ENCODE measurements at regions not wholly inside any gene's neighbourhood (a gene's known extent, or its start where the extent isn't known, plus 50 kb on each side); places are given as distances from the start of the nearest gene placed in this dataset.

- no peak for DNase-seq (ENCODE audit: low spot score)
Observed at GRCh38 chr5:143870362-143870761, 58.4 kb downstream of the HMHB1 start.

DNA sequence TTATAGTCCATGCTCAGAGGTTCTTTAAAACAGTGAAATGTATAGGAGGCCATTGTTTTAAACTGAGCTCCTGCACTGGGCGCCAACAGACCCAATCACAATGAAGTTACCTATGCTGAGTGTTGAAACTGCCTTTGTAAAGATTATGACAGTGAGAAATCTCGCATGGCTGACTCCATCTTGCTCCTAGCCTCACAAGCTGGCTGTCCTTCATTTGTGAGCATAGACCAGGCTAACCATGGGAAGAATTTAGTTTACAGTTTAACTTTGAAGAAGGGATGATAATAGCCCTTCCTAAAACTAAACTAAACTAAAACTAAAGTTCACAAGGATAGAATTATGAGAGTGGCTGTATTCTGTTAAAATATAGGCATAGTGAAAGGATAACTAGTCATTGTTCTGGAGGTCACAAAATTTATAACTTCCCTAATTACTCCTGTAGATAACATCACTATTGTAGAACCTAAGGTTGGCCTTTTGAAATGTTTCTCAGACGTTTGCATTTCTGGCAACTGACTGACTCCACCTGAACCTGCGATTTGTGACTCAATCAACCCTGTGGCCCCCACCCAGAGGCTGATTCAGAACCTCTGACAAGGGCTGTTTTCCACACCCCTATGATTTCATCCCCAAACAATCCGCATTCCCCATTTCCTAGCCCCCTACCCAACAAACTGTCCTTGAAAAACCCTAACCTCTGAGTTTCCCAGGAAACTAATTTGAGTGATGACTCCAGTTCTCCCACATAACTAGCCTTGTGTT lies 59.1 kb downstream of the HMHB1 start:
- DNase-seq (ENCODE audit: low spot score): no peak

GRCh38 chr5:143871672-143872071 lies 59.7 kb downstream of the HMHB1 start:
- no peak for DNase-seq (ENCODE audit: low spot score)

- peak; percentile 31 for DNase-seq (ENCODE audit: low spot score)
Observed at GRCh38 chr5:143874312-143874711, 62.4 kb downstream of the HMHB1 start.

DNA sequence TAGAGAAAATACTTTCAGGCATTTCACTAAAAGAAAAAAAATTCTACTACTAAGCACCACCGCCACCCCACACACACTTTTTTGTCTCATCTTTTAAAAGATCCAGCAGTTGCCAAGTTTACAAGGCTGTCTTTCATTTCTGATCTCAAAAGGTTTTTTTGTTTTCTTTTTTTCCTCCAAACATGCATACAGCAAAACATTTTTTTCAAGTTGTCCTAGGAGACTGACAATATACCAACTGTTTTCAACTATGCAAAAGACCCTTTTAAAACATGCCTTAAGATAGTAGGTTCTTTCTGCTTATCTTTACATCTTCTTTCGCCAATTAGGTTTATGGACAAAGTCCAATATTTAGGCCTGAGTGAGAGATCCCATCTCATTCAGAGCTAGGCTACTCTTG lies 65.2 kb downstream of the HMHB1 start:
- DNase-seq (ENCODE audit: low spot score): no peak

GRCh38 chr5:143878430-143878829 lies 66.5 kb downstream of the HMHB1 start:
- no peak for DNase-seq (ENCODE audit: low spot score)

DNA sequence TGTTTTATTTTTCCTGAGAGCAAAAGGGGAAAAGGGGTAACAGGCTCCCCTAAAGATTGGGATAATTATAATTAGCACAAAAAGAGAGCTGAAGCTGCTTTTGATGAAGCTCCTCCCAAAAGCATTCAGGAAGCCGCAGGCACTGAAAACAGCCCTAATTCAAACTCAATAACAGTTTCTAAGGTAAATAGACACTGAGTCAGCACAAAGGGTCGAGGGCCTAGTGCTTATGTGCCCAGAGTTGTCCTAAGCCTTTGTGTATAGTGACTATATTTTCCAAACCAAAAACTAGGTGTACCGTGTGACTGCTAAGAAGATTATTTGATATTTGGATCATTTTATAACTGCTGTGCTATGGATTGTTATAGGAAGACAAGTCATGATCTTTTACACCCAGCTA lies 67.7 kb downstream of the HMHB1 start:
- DNase-seq (ENCODE audit: low spot score): no peak

- no peak for DNase-seq (ENCODE audit: low spot score)
Observed at GRCh38 chr5:143880178-143880577, 68.2 kb downstream of the HMHB1 start.

- no peak for DNase-seq (ENCODE audit: low spot score)
Observed at GRCh38 chr5:143882520-143882919, 70.6 kb downstream of the HMHB1 start.

DNA sequence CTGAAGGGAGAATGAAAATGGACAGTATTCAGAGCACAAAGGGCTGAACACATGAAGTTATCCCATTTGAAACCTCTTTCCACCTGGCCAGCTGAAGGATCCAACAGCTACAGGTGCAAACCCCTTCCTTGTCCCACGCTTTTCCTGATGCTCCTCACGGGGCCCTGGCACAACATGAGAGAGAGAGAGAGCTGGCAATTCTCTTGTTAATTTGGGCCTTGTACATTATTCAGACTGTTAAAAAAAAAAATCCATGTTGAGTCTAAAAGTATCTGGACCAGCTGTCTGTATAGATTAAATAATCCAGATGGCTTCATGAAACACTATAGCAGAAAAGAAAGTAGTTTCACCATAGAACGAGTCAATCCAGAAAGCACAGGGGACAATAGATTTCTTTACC lies 74.1 kb downstream of the HMHB1 start:
- no peak for DNase-seq (ENCODE audit: low spot score)

DNA sequence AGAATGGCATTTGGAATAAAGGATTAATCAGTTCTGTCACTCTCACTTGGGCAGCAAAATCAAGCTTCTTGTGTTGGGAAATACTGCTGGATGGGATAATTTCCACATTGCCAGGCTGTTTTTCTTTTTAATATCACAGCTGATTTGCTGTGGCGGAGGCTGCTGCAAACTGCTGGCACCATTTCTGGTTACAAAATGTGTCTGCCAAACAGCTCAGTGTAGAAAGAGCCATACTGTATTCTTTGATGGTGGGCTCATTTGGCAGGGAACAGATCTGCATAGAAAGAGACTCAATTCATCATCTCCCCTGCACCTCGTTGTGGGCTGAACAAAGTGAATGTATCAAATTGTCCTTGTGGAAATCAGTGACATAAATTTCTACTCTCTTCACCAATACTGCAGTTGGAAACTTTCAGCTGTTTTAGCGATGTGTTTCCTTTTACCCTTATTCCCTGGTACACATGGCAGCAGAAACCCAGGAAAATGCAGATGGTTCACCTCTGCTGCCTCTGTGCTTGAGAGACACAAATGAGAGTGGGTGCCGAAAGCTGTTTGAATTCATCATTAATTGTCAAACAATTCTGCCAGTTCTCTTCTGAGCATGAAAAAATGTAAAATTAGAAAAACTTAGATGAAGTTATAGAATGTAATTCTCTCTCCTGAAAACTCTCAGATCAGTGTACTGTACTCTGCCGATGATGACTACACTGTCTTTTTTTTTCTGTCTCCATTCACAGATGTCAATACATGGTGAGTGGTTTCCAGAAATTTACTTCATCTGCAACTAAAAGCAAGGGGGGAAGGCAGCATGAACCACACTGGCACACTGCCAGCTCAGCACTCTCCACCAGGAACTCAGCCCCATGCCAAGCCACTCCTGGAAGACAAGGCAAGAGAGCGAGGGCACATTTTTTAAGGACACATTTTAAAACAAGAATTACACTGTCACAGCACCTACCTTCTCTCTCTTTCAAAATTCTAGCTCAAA lies 75.0 kb downstream of the HMHB1 start:
- peak; percentile 73 for DNase-seq (ENCODE audit: low spot score)

GRCh38 chr5:143887903-143888665 lies 76.1 kb downstream of the HMHB1 start:
- no peak for DNase-seq (ENCODE audit: low spot score)

DNA sequence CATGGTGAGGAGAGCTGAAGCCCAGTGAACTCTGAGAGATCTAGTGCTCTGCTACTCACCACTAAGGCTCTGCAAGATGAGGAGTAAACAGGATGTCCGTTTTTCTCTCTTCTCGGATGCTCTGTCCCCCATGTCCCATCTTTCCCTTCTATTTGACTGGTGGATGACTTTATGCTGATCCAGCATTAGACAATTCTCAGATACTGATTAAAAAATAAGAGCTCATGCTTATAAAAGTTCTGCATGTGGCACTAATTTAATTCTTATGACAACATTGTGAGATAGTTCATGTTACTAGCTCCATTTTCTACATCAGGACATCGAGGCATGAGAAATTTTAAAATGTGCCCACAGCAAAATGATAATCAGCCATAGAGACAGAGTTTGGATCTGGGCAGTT lies 77.0 kb downstream of the HMHB1 start:
- no peak for DNase-seq (ENCODE audit: low spot score)

DNA sequence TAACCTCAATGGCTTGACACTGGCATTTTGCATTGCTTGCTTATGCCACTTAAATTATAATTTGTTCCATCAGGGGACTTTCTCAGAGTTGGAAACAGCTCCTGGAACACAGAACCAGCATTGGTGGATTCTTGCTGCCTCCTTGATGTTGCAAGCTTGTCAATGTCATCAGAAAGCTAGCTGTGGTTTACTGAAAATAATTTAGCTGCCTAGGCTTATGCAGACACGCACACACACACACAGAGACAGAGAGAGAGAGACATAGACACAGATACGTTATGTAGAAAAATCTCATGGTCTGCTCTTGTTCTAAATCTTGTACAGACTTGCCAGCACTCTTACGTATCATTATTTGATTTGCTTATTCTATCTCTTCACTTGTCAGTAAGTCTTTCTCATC lies 78.0 kb downstream of the HMHB1 start:
- no peak for DNase-seq (ENCODE audit: low spot score)

- DNase-seq (ENCODE audit: low spot score): no peak
Observed at GRCh38 chr5:143890487-143890886, 78.5 kb downstream of the HMHB1 start.

- no peak for DNase-seq (ENCODE audit: low spot score)
Observed at GRCh38 chr5:143892271-143892670, 80.3 kb downstream of the HMHB1 start.

DNA sequence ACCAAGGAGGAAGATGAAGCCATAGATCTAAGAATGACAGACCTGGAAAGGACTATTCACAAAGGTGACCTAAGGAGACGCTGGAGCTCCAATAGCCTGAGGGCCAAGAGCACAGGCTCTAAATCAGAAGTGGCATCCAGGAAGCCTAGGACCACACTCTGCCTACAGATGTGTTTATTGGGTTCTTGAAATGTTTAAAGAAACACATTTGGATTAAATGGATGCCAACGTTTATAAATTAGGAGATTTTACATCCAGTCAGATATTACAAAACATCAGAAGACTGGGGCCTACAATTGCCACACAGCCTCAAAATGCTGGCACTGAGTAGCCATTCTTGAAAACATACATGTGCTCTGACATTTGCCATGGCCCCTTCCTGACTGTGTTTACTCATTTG lies 80.9 kb downstream of the HMHB1 start:
- DNase-seq (ENCODE audit: low spot score): no peak

DNA sequence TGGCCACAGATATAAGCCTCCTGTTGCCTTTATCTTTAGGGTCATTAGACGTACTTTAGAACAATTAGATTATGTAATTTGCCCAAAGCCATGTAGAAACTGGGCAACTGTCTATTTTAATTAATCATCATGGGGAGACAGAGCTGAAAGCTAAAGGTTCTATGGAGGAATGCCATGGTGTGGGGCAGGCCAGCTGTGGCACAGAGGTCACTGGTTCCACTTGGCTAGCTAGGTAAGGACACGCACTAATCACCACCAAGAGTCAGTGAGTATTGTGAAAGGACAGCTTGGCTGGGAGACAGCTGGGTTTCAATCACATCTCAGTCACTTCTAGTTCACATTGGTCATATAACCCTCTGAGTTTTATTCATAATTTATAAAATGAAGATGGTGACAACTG lies 81.7 kb downstream of the HMHB1 start:
- no peak for DNase-seq (ENCODE audit: low spot score)

DNA sequence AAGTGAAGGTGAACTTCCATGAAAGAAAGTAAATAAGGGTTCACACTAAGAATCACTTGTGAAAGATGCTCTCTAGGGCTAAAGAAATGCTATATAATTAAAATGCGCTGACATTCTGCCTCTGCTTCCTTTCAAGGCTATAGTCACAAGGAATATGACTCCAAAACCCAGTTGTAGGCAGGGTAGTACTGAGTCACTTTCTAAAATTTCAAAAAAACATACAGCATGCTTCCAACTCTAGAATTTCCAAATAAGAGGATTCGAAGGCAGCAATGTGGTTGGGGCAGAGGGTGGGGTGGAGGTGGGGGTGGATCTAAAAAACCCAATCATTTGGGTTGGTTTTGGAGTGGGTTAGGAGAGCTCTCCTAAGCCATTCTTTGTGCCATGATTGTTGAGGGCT lies 84.6 kb downstream of the HMHB1 start:
- no peak for DNase-seq (ENCODE audit: low spot score)

- no peak for DNase-seq (ENCODE audit: low spot score)
Observed at GRCh38 chr5:143896966-143897365, 85.0 kb downstream of the HMHB1 start.

DNA sequence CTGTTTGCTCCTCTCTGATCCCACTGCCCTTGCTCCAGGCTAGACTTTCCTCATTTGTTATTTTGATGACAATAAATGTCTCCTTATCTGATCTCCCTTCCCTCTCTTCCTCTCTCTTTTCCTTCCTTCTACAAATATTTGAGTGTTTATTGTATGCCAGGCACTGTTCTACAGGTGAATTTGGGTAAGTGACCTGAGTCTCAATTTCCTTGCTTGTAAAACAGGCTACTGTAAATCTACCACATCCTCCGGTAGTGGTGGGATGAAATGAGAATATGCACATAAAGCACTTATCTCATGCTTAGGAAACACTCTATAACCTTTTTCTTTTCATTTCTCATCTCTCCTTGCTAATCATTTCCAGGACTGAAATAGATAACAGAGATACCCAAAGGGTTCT lies 86.4 kb downstream of the HMHB1 start:
- no peak for DNase-seq (ENCODE audit: low spot score)

DNA sequence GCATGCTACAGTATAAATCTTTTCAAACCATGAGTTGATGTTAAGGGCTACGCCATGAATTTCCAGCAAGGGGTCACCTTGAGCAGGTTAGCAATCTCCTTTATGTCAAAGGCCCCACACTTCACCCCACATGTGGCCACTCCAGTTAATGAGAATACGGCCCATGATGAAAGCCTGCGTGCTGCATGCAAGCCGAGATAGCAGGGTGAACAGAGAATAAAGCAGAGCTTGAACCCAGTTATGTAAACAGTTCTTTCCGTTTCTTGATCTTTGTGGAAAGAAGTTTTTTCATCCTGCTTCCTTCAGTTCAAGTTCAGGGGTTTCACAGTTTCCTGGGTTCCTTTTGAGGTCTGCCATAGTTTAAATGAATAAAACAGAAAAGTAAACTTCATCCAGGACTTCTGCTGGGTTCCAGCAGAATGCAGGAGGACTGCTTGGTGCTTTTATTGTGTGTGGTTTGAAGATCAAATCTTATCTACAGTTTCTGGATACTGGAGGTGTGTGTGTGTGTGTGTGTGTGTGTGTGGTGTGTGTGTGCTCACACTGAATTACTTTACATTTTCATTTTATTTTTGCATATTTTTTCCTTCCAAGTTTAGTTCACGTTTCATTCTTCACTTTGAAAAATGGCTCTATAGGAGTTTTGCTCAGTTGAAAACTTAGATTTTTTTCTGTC lies 87.1 kb downstream of the HMHB1 start:
- DNase-seq (ENCODE audit: low spot score): no peak
